Endothelial cell (in vitro differentiated cells): ENCODE measurements at regions not wholly inside any gene's neighbourhood (a gene's known extent, or its start where the extent isn't known, plus 50 kb on each side); places are given as distances from the start of the nearest gene placed in this dataset.

Experiments used
- DNase-seq: peaks from one replicate; pipeline ENCODE4 v3.0.0; 2021; ENCODE audit warnings: low spot score
- H3K27ac Mint-ChIP-seq: one replicate; pipeline ENCODE4 v1.8.0; 2021; ENCODE audit warnings: mixed read lengths, inconsistent platforms; ENCODE audit not compliant: unreplicated experiment
- H3K27me3 Mint-ChIP-seq: one replicate; pipeline ENCODE4 v1.8.0; 2021; ENCODE audit warnings: mild to moderate bottlenecking, moderate library complexity, mixed read lengths, inconsistent platforms; ENCODE audit not compliant: unreplicated experiment
- H3K36me3 Mint-ChIP-seq: one replicate; pipeline ENCODE4 v1.8.0; 2021; ENCODE audit warnings: mild to moderate bottlenecking, low read depth, mixed read lengths, inconsistent platforms; ENCODE audit not compliant: unreplicated experiment
- H3K4me1 Mint-ChIP-seq: one replicate; pipeline ENCODE4 v1.8.0; 2021; ENCODE audit warnings: mild to moderate bottlenecking, mixed read lengths, inconsistent platforms; ENCODE audit not compliant: unreplicated experiment
- H3K4me3 Mint-ChIP-seq: one replicate; pipeline ENCODE4 v1.8.0; 2021; ENCODE audit warnings: mild to moderate bottlenecking, mixed read lengths, inconsistent platforms; ENCODE audit not compliant: unreplicated experiment
- H3K9me3 Mint-ChIP-seq: one replicate; pipeline ENCODE4 v1.8.0; 2021; ENCODE audit warnings: mixed read lengths, inconsistent platforms; ENCODE audit not compliant: unreplicated experiment
- CTCF ChIP-seq: fragments of 200-600 bp; sonication (generic); IDR thresholded peaks from one replicate; pipeline ENCODE4 v1.5.0; 2021; ENCODE audit warnings: antibody characterized with exemption; ENCODE audit not compliant: unreplicated experiment

- Mint-ChIP-seq H3K9me3 (no peaks in the 10 kb centered on the region), H3K36me3 (no peaks in the 10 kb centered on the region), H3K4me3 (no peak overlapping the region), H3K27ac (no peak overlapping the region), H3K4me1 (no peaks in the 10 kb centered on the region), H3K27me3 (no peaks in the 10 kb centered on the region)
- TF ChIP-seq CTCF, result no peak
- no peak for DNase-seq
These were observed 822.4 kb upstream of the CADM2 start for GRCh38 chr3:84136425-84136824.

- H3K27ac Mint-ChIP-seq, result no peak overlapping the region
- H3K4me1 Mint-ChIP-seq, result no peaks in the 10 kb centered on the region
- no peak for TF ChIP-seq CTCF
- H3K4me3 Mint-ChIP-seq, result no peak overlapping the region
- H3K9me3 Mint-ChIP-seq, result no peaks in the 10 kb centered on the region
- DNase-seq, result no peak
- H3K27me3 Mint-ChIP-seq, result no peaks in the 10 kb centered on the region
- no peaks in the 10 kb centered on the region for H3K36me3 Mint-ChIP-seq
These were observed 818.2 kb upstream of the CADM2 start for GRCh38 chr3:84140631-84141030.

- no peak overlapping the region for H3K27ac Mint-ChIP-seq
These were observed 817.2 kb upstream of the CADM2 start for GRCh38 chr3:84141571-84141970.

GRCh38 chr3:84165328-84165727, 793.5 kb upstream of the CADM2 start:
- Mint-ChIP-seq H3K4me3 (no peak overlapping the region), H3K36me3 (no peaks in the 10 kb centered on the region), H3K27me3 (no peaks in the 10 kb centered on the region), H3K27ac (no peak overlapping the region), H3K4me1 (no peaks in the 10 kb centered on the region), H3K9me3 (no peaks in the 10 kb centered on the region)
- DNase-seq, result no peak
- no peak for TF ChIP-seq CTCF

More at GRCh38 chr3:84141571-84141970, 817.2 kb upstream of the CADM2 start:
- H3K9me3 Mint-ChIP-seq, result no peaks in the 10 kb centered on the region
- no peak overlapping the region for H3K4me3 Mint-ChIP-seq
- H3K36me3 Mint-ChIP-seq, result no peaks in the 10 kb centered on the region
- no peak for DNase-seq
- H3K27me3 Mint-ChIP-seq, result no peaks in the 10 kb centered on the region
- no peaks in the 10 kb centered on the region for H3K4me1 Mint-ChIP-seq
- no peak for TF ChIP-seq CTCF

GRCh38 chr3:84175449-84175848, 783.3 kb upstream of the CADM2 start:
- no peak overlapping the region for H3K27ac Mint-ChIP-seq
- H3K36me3 Mint-ChIP-seq, result no peaks in the 10 kb centered on the region
- no peak for DNase-seq
- no peak for TF ChIP-seq CTCF
- H3K27me3 Mint-ChIP-seq, result no peaks in the 10 kb centered on the region
- H3K4me1 Mint-ChIP-seq, result no peaks in the 10 kb centered on the region
- H3K9me3 Mint-ChIP-seq, result no peaks in the 10 kb centered on the region
- H3K4me3 Mint-ChIP-seq, result no peak overlapping the region
